GM12878 (cell line): ENCODE measurements at regions not wholly inside any gene's neighbourhood (a gene's known extent, or its start where the extent isn't known, plus 50 kb on each side); places are given as distances from the start of the nearest gene placed in this dataset.

ENCODE experiments used
- ATAC-seq: fragments of 200-7000 bp; cut with Tn5 transposase; 3 replicates; pipeline ENCODE4 v1.9.1; 2020; ENCODE audit warnings: mild to moderate bottlenecking, moderate library complexity
- BruUV-seq: library from RNA; stranded (reverse); fragments of 400-500 nt; replicated peaks from 2 replicates; lab custom pipeline; 2021; lab: Mats Ljungman, UMichigan
- CTCF ChIA-PET: fragments of 300-600 bp; sonication (Branson Sonifier 250); formaldehyde crosslinking; extraction: SDS; loops from one replicate; lab custom pipeline; 2021; ENCODE audit warnings: inconsistent platforms; lab: Yijun Ruan, JAX
- POLR2A ChIA-PET: fragments of 350-600 bp; formaldehyde crosslinking; extraction: SDS; loops from one replicate; lab custom pipeline; 2021; ENCODE audit warnings: inconsistent platforms; lab: Charles Lee
- RAD21 ChIA-PET: fragments of 300-600 bp; sonication (Branson Sonifier 250); formaldehyde crosslinking; loops from one replicate; lab custom pipeline; 2023; ENCODE audit warnings: antibody characterized with exemption; ENCODE audit not compliant: unreplicated experiment; lab: Charles Lee
- SMC1A ChIA-PET: fragments of 300-600 bp; sonication (Branson Sonifier 250); formaldehyde crosslinking; loops from one replicate; lab custom pipeline; 2023; ENCODE audit not compliant: unreplicated experiment, uncharacterized antibody; lab: Charles Lee
- DNase-seq: peaks from one replicate; pipeline ENCODE4 v3.0.0-alpha.2; 2011; ENCODE audit warnings: low read depth, low spot score
- FAIRE-seq: peaks from 3 replicates; lab custom pipeline; 2011; peaks lifted over from hg19 to GRCh38; lab: Jason Lieb, UNC
- H2AFZ ChIP-seq: 2 replicates; pipeline ENCODE4 v1.6.0; 2011; ENCODE audit warnings: low read depth, low read length, control low read depth; ENCODE audit not compliant: control insufficient read depth
- H3K27ac ChIP-seq: 2 replicates; pipeline ENCODE4 v1.5.1; 2011; ENCODE audit warnings: control low read depth; ENCODE audit not compliant: control insufficient read depth, insufficient read depth
- H3K27me3 ChIP-seq, 2 experiments: replicated peaks in 1 of 2; 2 replicates each; pipeline versions ENCODE4 v1.6.0 to v1.6.1; 2011; ENCODE audit warnings: low read length in 1 of 2; ENCODE audit not compliant: control insufficient read depth in 2 of 2, insufficient read depth in 2 of 2
- H3K36me3 ChIP-seq, 2 experiments: 2 replicates each; pipeline ENCODE4 v1.5.1; 2011; ENCODE audit warnings: low read length in 1 of 2; ENCODE audit not compliant: control insufficient read depth in 2 of 2, insufficient read depth in 2 of 2
- H3K4me1 ChIP-seq: 2 replicates; pipeline ENCODE4 v1.6.1; 2011; ENCODE audit warnings: mild to moderate bottlenecking, low read length, moderate library complexity, mixed read lengths; ENCODE audit not compliant: control insufficient read depth, insufficient read depth
- H3K4me2 ChIP-seq: 2 replicates; pipeline ENCODE4 v1.6.0; 2011; ENCODE audit warnings: control low read depth; ENCODE audit not compliant: control insufficient read depth, insufficient read depth
- H3K4me3 ChIP-seq: fragments of 200-600 bp; sonication (generic); 2 replicates; pipeline ENCODE4 v1.5.1; 2016
- H3K79me2 ChIP-seq: 2 replicates; pipeline ENCODE4 v1.6.0; 2011; ENCODE audit warnings: low read length; ENCODE audit not compliant: control insufficient read depth, insufficient read depth
- H3K9ac ChIP-seq: 2 replicates; pipeline ENCODE4 v1.8.0; 2011; ENCODE audit warnings: low read length, control low read depth, mixed read lengths; ENCODE audit not compliant: control insufficient read depth, insufficient read depth
- H3K9me3 ChIP-seq: replicated peaks from 3 replicates; pipeline ENCODE4 v1.5.1; 2011; ENCODE audit warnings: mild to moderate bottlenecking, low read length; ENCODE audit not compliant: control insufficient read depth, insufficient read depth
- H4K20me1 ChIP-seq: 2 replicates; pipeline ENCODE4 v1.6.0; 2011; ENCODE audit not compliant: control insufficient read depth, insufficient read depth
- ESRRA ChIP-seq: IDR thresholded peaks from 2 replicates; pipeline ENCODE4 v1.6.1; 2012; ENCODE audit warnings: mild to moderate bottlenecking, low read length, improper control_type of control experiment
- HDGF ChIP-seq: fragments of 450-650 bp; IDR thresholded peaks from 2 replicates; pipeline ENCODE4 v1.6.1; 2016; ENCODE audit warnings: antibody characterized with exemption
- SMAD1 ChIP-seq: fragments of 450-650 bp; IDR thresholded peaks from 2 replicates; pipeline ENCODE4 v1.6.1; 2018; ENCODE audit warnings: mild to moderate bottlenecking, low read depth; ENCODE audit not compliant: partially characterized antibody
- WRNIP1 ChIP-seq: IDR thresholded peaks from 2 replicates; pipeline ENCODE4 v1.6.1; 2011; ENCODE audit warnings: low read depth, low read length, improper control_type of control experiment, borderline replicate concordance
- YBX1 ChIP-seq: fragments of 450-650 bp; IDR thresholded peaks from 2 replicates; pipeline ENCODE4 v1.6.1; 2016; ENCODE audit warnings: antibody characterized with exemption
- ZNF622 ChIP-seq: fragments of 450-650 bp; IDR thresholded peaks from 2 replicates; pipeline ENCODE4 v1.6.1; 2017; ENCODE audit warnings: mild to moderate bottlenecking, inconsistent platforms
- ZNF687 ChIP-seq: fragments of 450-650 bp; IDR thresholded peaks from 2 replicates; pipeline ENCODE4 v1.6.1; 2017; ENCODE audit warnings: mild to moderate bottlenecking, moderate library complexity
- WGBS: methylation state at CpG from one replicate; pipeline ENCODE4 v1.1.6; 2016; ENCODE audit warnings: low lambda C conversion rate; ENCODE audit not compliant: insufficient replicate concordance, insufficient coverage; ENCODE audit errors: missing lambda C conversion rate; 5-methylcytosine and 5-hydroxymethylcytosine counted together
- in situ Hi-C: fragments of 300-500 bp; cut with MboI; formaldehyde crosslinking; loops from 9 replicates; pipeline ENCODE4 v1.14.3; 2018; ENCODE audit warnings: mixed read lengths
- intact Hi-C: fragments of 100-400 bp; cut with micrococcal nuclease; formaldehyde crosslinking; loops from one replicate; pipeline ENCODE4 v1.14.2; 2022; ENCODE audit not compliant: unreplicated experiment

GRCh38 chr6:22732176-22732970 lies 163.0 kb downstream of the HDGFL1 start:
- in situ Hi-C loops (no loop called here), intact Hi-C loops (no loop called here)
- no peak for ATAC-seq
- Histone ChIP-seq H3K4me1 (no peaks in the 10 kb centered on the region), H3K79me2 (no peaks in the 10 kb centered on the region), H2AFZ (no peak overlapping the region), H3K27me3 (no peaks in the 10 kb centered on the region), H3K36me3 (no peaks in the 10 kb centered on the region), H3K4me2 (no peak overlapping the region), H4K20me1 (no peaks in the 10 kb centered on the region), H3K9me3 (no peaks in the 10 kb centered on the region), H3K4me3 (no peak overlapping the region), H3K9ac (no peak overlapping the region), H3K27ac (no peak overlapping the region)
- no TSS peak for BruUV-seq
- SMC1A ChIA-PET: interaction anchor here (0.6 to 1.1 kb wide), 2 partner anchors 16 to 66 kb away, joined by 3 read pairs; no protein-coding TSS in a partner anchor
- RAD21 ChIA-PET: no interaction called here
- DNase-seq: no peak
- 0% methylated on average over 3 of the region's 3 CpGs for whole genome bisulfite sequencing
- TF ChIP-seq WRNIP1 (no peak), ESRRA (no peak), ZNF687 (no peak), SMAD1 (no peak), ZNF622 (no peak), HDGF (no peak), YBX1 (no peak)
- no peak for FAIRE-seq
- POLR2A ChIA-PET: interaction anchor here (0.5 kb wide), 1 partner anchor 1139 kb away, joined by 3 read pairs; the partner anchor contains the start of gene SOX4
- CTCF ChIA-PET: no interaction called here
